CD4-positive, alpha-beta T cell treated with Interleukin-10 for 1 hour (primary cell): ENCODE measurements at regions not wholly inside any gene's neighbourhood (a gene's known extent, or its start where the extent isn't known, plus 50 kb on each side); places are given as distances from the start of the nearest gene placed in this dataset.
A peak's percentile ranks its signal among the peaks of the same experiment; 100 is the strongest.

Experiments used
- DNase-seq: peaks from one replicate; pipeline ENCODE4 v3.0.0-alpha.2; 2020

GRCh38 chr6:134520181-134521115, 202.5 kb upstream of the SGK1 start:
- no peak for DNase-seq

- peak; percentile 48 for DNase-seq
These were observed 201.6 kb upstream of the SGK1 start for GRCh38 chr6:134519465-134519864.

- DNase-seq, result no peak
These were observed 200.0 kb upstream of the SGK1 start for GRCh38 chr6:134517868-134518267.

DNA sequence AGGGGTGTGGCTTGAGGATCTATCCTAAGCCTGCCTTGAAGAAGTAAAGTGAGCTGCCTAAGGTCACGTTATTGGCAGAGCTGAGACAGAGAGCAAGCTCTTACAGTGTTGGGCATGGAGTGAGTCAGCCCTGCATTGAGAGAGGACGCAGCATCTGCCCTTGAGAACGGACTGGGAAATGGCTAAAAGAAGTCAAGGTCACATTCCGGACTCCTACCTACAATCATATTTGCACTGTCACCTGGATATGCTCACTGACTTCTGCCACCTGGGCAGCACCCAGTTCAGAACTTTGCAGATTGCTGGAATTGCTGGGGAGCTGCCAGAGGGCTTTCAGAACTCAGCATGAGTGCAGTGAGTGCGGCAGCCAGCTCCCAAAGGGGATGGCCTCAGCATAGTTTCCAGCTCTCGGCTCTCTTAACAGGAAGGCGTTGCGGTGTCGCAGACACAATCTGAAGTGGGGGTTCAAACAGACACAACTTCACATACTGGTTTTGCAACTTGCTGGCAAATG, 199.3 kb upstream of the SGK1 start:
- DNase-seq, result no peak

GRCh38 chr6:134516582-134516981, 198.7 kb upstream of the SGK1 start:
- DNase-seq, result no peak

GRCh38 chr6:134515986-134516385, 198.1 kb upstream of the SGK1 start:
- DNase-seq, result no peak

GRCh38 chr6:134512981-134513391, 195.1 kb upstream of the SGK1 start:
- DNase-seq, result no peak

DNA sequence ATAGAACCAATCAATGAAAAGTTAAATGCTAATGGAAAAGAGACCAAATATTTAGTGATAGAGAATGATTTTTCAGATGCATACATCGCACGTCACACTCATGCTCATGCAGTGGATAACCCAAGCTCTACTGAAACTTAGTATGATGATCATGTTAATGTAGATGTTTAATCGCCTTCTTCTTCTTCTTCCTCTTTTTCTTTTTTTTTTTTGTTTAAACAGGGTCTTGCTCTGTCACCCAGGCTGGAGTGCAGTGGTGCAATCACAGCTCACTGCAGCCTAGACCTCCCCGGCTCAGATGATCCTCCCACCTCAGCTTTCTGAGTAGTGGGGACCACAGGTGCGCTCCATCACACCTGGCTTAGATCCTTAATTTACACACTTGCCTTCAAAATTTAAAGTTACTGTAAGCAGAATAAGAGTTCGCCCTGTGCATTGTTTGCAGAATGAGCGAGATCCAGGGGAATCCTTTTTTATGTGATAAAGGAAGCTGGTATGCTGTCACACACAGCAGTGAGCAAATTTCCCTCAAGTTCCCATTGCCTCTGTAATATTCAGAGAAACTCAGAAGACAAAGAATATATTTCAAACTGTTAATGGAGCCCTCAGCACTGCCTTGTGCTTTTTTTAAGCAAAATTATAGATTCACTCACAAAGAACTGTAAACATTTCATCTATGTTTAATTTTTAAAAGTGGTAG, 194.2 kb upstream of the SGK1 start:
- no peak for DNase-seq

GRCh38 chr6:134510920-134511319, 193.0 kb upstream of the SGK1 start:
- DNase-seq, result no peak

DNA sequence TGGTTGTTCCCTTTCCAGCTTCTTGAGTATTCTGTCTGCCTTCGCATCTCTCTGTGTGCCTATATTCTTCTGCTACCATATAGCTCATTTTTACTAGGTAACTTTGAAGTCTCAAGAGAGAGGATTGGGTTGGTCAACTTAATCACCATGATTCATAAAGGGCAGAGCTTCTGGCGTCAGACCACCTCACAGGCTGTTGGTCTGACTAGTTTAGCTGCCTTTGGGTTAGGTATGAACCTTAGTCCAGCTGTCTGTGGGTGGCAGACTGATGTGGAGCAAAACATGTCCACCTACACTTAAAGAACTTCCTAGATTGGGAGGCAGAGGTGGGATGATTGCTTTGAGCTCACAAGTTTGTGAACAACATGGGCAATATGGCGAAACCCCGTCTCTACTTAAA, 192.2 kb upstream of the SGK1 start:
- no peak for DNase-seq

DNA sequence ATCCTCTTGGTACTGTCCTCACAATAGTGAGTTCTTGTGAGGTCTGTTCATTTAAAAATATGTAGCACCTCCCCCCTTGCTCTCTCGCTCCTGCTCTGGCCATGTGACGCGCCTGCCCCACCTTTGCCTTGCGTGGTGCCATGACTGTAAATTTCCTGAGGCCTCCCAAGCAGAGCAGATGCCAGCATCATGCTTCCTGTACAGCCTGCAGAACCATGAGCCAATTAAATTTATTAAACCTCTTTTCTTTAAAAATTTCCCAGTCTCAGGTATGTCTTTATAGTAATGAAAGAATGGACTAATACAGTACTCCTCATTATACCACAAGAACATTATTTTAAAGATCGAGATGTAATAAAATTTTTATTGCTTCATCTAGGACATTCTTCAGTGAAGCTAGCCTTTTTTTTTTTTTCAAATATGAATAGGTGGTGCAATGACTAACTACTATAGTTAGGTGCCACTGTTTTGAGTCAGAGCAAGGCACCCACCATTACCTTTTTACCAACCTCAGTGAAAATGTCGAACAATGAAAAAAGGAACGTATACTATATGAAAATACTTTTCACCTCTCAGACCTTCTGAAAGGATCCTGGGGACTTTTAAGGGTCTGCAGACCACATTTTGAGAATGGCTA, 191.1 kb upstream of the SGK1 start:
- no peak for DNase-seq

- DNase-seq, result no peak
These were observed 188.2 kb upstream of the SGK1 start for GRCh38 chr6:134506162-134506561.

DNA sequence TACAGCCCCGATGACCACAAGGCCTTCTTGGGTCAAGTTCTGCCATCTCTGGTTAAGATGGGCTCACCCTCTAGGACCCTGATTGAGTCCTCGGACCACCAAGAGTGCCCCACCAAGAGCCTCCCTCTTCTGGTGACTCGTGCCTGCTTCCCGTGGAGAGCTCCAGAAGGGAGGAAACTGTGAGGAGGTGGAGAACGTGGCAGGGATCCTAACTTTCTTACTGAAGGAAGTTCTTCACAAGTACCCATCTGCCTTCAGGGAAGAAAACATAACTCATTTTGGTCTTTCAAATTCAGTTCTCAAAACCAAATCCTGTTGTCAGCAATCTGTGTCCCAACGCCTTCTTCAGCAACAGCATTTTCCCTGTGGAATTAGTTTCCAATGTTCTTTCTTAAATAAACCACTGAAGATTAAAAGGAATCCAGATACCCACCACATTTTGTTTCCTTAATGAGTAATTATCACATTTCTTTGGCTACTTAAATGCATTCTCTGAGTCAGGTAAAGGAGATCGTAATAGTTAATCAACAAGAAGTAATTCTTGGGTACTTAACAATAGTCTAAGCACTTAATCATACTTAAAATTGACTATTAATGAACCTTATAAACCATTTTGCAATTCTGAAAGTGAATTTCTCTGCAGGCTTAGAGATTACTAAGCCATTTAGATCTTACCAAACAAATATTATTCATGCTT, 185.8 kb upstream of the SGK1 start:
- no peak for DNase-seq

- DNase-seq, result no peak
These were observed 185.0 kb upstream of the SGK1 start for GRCh38 chr6:134502614-134503549.

DNA sequence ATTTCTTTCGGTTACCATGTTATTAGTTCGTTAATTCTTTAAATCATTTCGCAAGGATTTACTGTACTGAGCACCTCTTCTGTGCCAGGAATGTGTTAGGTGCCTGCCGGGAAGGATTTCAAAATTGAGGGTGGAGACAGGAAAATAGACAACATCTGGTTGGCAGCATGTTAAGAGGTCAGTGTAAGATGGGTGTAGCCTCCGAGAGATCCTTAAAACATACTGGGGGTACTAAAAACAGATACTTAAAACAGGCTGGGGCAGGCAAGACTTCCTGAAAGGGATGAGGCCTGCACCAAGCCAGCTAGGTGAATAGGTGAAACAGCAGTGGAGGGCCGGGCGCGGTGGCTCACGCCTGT, 178.0 kb upstream of the SGK1 start:
- DNase-seq, result no peak

DNA sequence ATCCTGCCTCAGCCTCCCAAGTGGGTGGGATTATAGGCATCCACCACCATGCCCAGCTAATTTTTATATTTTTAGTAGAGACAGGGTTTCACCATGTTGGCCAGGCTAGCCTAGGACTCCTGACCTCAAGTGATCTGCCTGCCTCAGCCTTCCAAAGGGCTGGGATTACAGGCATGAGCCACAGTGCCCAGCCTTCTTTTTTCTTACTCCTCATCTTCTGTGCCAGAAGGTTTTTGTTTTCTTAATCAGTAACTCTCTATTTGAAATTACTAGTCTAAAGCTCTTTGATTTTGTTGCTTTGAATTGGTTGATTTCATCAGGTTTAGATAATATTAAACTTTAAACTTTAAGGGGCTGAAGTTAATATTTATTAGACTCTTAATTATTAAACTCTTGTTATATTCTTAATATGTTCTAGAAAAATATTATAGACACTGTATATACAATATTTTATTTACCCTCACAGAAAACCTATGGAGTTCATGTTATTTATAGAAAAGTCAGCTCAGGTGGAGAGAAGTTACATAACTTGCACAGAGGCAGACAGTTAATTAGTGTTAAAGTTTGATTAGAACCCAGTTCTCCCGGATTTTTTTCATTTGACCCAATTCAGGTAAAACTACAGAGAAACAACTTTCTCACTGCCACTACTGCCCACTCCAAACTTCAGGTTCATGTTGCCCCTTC, 177.4 kb upstream of the SGK1 start:
- no peak for DNase-seq

DNA sequence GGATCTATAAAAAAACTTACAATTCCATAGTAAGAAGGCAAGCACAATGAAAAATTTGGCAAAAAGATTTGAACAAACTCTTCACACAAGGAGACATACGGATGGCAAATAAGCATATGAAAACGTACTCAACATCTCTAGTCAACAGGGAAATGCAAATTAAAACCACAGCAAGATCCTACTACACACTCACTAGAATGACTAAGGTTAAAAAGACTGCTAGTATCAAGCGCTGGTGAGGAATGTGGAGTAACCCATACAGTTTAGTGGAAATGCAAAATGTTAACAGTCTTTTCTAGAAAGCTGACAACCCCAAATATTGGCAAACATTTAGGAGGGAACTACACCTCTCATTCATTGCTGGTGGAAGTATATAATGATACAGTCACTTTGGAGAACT, 175.9 kb upstream of the SGK1 start:
- no peak for DNase-seq

- DNase-seq, result no peak
These were observed 173.6 kb upstream of the SGK1 start for GRCh38 chr6:134491477-134491876.

DNA sequence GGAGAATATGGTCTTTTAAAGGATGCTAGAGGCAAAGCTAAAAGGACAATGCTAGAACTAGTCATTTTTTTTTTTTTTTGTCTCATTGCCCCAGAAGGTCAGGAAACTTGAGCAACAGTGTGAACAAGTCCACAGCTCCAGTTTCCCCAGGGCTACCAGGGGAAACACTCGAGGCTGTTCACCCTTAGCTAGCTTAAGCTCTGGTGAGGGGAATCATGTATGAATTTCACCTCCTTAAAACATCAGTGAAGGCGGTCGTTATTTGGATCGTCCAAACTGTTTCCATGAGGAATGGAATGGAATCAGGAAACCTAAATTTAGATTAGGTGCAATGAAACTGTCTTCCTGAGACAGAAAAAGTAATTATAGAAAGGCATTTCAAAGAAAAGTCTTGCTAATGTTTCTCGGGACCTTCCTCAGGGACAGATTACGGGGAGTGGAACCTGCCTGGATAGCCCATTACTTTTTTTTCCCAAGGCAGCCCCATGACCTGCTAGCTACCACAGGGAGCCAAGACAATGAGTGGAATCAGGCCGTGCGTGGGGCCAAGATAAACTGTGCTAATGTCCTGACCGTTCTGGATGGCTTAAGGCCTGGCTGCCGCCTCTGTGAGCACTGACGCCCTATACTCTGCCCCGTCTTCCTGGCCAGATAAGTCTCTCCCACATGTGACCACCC, 164.8 kb upstream of the SGK1 start:
- DNase-seq, result no peak

GRCh38 chr6:134481966-134482365, 164.1 kb upstream of the SGK1 start:
- DNase-seq, result no peak

- no peak for DNase-seq
These were observed 162.7 kb upstream of the SGK1 start for GRCh38 chr6:134480593-134480992.
